ENCODE measurements at regions not wholly inside any gene's neighbourhood (a gene's known extent, or its start where the extent isn't known, plus 50 kb on each side); places are given as distances from the start of the nearest gene placed in this dataset.
"Not testable (repeated sequence)": the region's sequence is repeated elsewhere in the genome, so short reads cannot be mapped to it uniquely, and the experiment has no call there.

GRCh38 chr17:13415200-13415599, 186.5 kb downstream of the HS3ST3A1 start:
- TF ChIP-seq EZH2 (IDR thresholded peaks at IDR 0.05); POLR2AphosphoS5 (IDR thresholded peaks at IDR 0.05; ENCODE audit: borderline replicate concordance, low read depth, low read length): not testable (repeated sequence)
